PC-9 (cell line): ENCODE measurements at regions not wholly inside any gene's neighbourhood (a gene's known extent, or its start where the extent isn't known, plus 50 kb on each side); places are given as distances from the start of the nearest gene placed in this dataset.

Experiments
- BruUV-seq: library from RNA; stranded (reverse); fragments of 400-500 nt; replicated peaks from 2 replicates; lab custom pipeline; 2021; lab: Mats Ljungman, UMichigan
- CTCF ChIA-PET: fragments of 300-600 bp; sonication (Branson Sonifier 250); formaldehyde crosslinking; loops from one replicate; lab custom pipeline; 2022; ENCODE audit warnings: antibody characterized with exemption; lab: Charles Lee
- POLR2A ChIA-PET: fragments of 300-600 bp; sonication (Branson Sonifier 250); formaldehyde crosslinking; loops from one replicate; lab custom pipeline; 2022; ENCODE audit warnings: antibody characterized with exemption; ENCODE audit not compliant: unreplicated experiment; lab: Charles Lee
- DNase-seq, 2 experiments: peaks; one replicate each; pipeline versions ENCODE4 v3.0.0 to v3.0.0-alpha.2; 2015 to 2022; ENCODE audit warnings: mixed read lengths in 1 of 2
- H2AFZ ChIP-seq: fragments of 200-600 bp; sonication (generic); 2 replicates; pipeline ENCODE4 v1.8.1; 2017; ENCODE audit warnings: antibody characterized with exemption
- H3F3A ChIP-seq: fragments of 200-600 bp; sonication (generic); 2 replicates; pipeline ENCODE4 v1.8.1; 2017; ENCODE audit warnings: antibody characterized with exemption, mild to moderate bottlenecking, low read depth; ENCODE audit not compliant: insufficient read depth
- H3K27ac ChIP-seq: fragments of 200-600 bp; sonication (generic); 2 replicates; pipeline ENCODE4 v1.6.1; 2016; ENCODE audit warnings: mixed run types
- H3K27me3 ChIP-seq: fragments of 200-600 bp; sonication (generic); 2 replicates; pipeline ENCODE4 v1.6.1; 2016; ENCODE audit warnings: low read depth, mixed run types; ENCODE audit not compliant: insufficient read depth
- H3K36me3 ChIP-seq: fragments of 200-600 bp; sonication (generic); 2 replicates; pipeline ENCODE4 v1.6.1; 2016; ENCODE audit warnings: low read depth, mixed run types
- H3K4me1 ChIP-seq: fragments of 200-600 bp; sonication (generic); replicated peaks from 2 replicates; pipeline ENCODE4 v1.6.1; 2016; ENCODE audit warnings: mixed run types; ENCODE audit not compliant: insufficient read depth
- H3K4me2 ChIP-seq: fragments of 200-600 bp; sonication (generic); 2 replicates; pipeline ENCODE4 v1.6.1; 2017; ENCODE audit warnings: mixed run types
- H3K4me3 ChIP-seq: fragments of 200-600 bp; sonication (generic); 2 replicates; pipeline ENCODE4 v1.6.1; 2016; ENCODE audit warnings: mixed run types
- H3K79me2 ChIP-seq: fragments of 200-600 bp; sonication (generic); 2 replicates; pipeline ENCODE4 v1.6.1; 2017; ENCODE audit warnings: low read depth, mixed run types
- H3K9me2 ChIP-seq: fragments of 200-600 bp; sonication (generic); 2 replicates; pipeline ENCODE4 v1.8.1; 2017; ENCODE audit warnings: mild to moderate bottlenecking; ENCODE audit not compliant: insufficient read depth
- H3K9me3 ChIP-seq: fragments of 200-600 bp; sonication (generic); 2 replicates; pipeline ENCODE4 v1.8.1; 2016; ENCODE audit warnings: low read depth; ENCODE audit not compliant: insufficient read depth
- H4K20me1 ChIP-seq: fragments of 200-600 bp; sonication (generic); 2 replicates; pipeline ENCODE4 v1.8.1; 2017; ENCODE audit not compliant: insufficient read depth
- EZH2 ChIP-seq: fragments of 200-600 bp; sonication (generic); IDR thresholded peaks from 2 replicates; pipeline ENCODE4 v1.8.0; 2017; ENCODE audit warnings: antibody characterized with exemption, low read depth
- intact Hi-C: fragments of 100-400 bp; cut with micrococcal nuclease; formaldehyde crosslinking; loops from one replicate; pipeline ENCODE4 v1.10.0; 2022; ENCODE audit not compliant: unreplicated experiment
- TF ChIP-seq, protein P1 (sequence below): fragments of 200-600 bp; sonication (generic); conservative IDR thresholded peaks from 2 replicates; pipeline ENCODE4 v1.6.1; 2017; ENCODE audit warnings: mixed run types, antibody characterized with exemption, mild to moderate bottlenecking, moderate library complexity

DNA sequence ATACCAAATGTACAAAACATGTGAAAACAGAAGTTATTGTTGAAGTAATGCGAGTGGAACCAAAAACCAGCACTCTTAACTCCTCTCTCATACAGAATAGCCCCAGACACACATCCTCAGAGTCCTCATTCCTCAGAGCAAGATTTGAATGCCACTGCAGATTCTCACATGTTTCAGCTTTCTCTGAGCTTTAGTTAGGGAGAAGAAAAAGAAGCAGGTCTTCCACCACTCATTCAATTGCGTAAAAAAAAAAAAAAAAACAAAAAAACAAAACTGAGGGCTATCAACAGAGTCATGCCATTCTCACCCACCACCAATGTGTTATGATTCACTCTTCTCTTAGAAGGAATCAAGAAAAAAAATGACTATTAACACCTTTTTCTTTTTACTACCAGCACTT is 287.7 kb downstream of the IPMK start:
- no peak for DNase-seq
- H3K79me2 ChIP-seq: no peaks in the 10 kb centered on the region
- no peak overlapping the region for H3K4me2 ChIP-seq
- BruUV-seq: no TSS peak
- ChIA-PET CTCF (no interaction called here), POLR2A (no interaction called here)
- no peak overlapping the region for H3K4me3 ChIP-seq
- H2AFZ ChIP-seq: peak overlapping the region; percentile 40; the same call in 1 of the 2 replicates
- no peaks in the 10 kb centered on the region for H3F3A ChIP-seq
- no peaks in the 10 kb centered on the region for H3K27me3 ChIP-seq
- H3K9me3 ChIP-seq: no peaks in the 10 kb centered on the region
- no peaks in the 10 kb centered on the region for H3K36me3 ChIP-seq
- no peaks in the 10 kb centered on the region for H3K9me2 ChIP-seq
- intact Hi-C loops: no loop called here
- H3K4me1 ChIP-seq: no peaks in the 10 kb centered on the region
- TF ChIP-seq, protein P1, sequence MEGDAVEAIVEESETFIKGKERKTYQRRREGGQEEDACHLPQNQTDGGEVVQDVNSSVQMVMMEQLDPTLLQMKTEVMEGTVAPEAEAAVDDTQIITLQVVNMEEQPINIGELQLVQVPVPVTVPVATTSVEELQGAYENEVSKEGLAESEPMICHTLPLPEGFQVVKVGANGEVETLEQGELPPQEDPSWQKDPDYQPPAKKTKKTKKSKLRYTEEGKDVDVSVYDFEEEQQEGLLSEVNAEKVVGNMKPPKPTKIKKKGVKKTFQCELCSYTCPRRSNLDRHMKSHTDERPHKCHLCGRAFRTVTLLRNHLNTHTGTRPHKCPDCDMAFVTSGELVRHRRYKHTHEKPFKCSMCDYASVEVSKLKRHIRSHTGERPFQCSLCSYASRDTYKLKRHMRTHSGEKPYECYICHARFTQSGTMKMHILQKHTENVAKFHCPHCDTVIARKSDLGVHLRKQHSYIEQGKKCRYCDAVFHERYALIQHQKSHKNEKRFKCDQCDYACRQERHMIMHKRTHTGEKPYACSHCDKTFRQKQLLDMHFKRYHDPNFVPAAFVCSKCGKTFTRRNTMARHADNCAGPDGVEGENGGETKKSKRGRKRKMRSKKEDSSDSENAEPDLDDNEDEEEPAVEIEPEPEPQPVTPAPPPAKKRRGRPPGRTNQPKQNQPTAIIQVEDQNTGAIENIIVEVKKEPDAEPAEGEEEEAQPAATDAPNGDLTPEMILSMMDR: no peak
- TF ChIP-seq EZH2: no peak
- 0 out of 2 replicates have a peak overlapping the region, but pooled peaks have one; percentile 26 for H3K27ac ChIP-seq
- no peaks in the 10 kb centered on the region for H4K20me1 ChIP-seq

DNA sequence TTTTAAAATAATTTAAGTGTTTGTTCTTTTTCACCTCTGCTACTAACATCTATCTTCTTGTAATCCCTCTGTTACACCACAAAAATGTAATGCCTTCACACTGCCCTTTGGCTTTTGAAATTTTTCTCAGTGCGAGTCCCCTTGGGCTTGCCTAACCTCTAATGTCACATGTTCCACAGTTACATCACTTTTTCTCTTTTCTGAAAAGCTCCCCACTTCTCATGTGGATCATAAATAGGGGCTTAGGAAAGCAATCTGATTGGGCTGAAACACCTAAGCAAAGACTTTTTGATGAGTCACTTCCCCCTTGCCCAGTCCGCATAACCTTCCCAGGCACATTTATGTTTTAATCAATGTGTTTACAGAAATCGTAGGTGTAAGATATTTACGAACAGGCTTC is 288.2 kb downstream of the IPMK start:
- H3K27me3 ChIP-seq: no peaks in the 10 kb centered on the region
- TF ChIP-seq EZH2: no peak
- TF ChIP-seq, protein P1: no peak
- intact Hi-C loops: no loop called here
- H3K27ac ChIP-seq: 0 out of 2 replicates have a peak overlapping the region, but pooled peaks have one; percentile 26
- H3K9me3 ChIP-seq: no peaks in the 10 kb centered on the region
- H3K9me2 ChIP-seq: no peaks in the 10 kb centered on the region
- ChIA-PET POLR2A (no interaction called here), CTCF (no interaction called here)
- H4K20me1 ChIP-seq: no peaks in the 10 kb centered on the region
- no peak overlapping the region for H3K4me3 ChIP-seq
- H3K79me2 ChIP-seq: no peaks in the 10 kb centered on the region
- BruUV-seq: no TSS peak
- H2AFZ ChIP-seq: peak overlapping the region; percentile 40; the same call in 1 of the 2 replicates
- no peak for DNase-seq
- no peaks in the 10 kb centered on the region for H3F3A ChIP-seq
- H3K4me1 ChIP-seq: no peaks in the 10 kb centered on the region
- no peak overlapping the region for H3K4me2 ChIP-seq
- no peaks in the 10 kb centered on the region for H3K36me3 ChIP-seq

GRCh38 chr10:57977262-57977661 is 290.4 kb downstream of the IPMK start:
- DNase-seq: no peak
- BruUV-seq: no TSS peak
- no peaks in the 10 kb centered on the region for H3F3A ChIP-seq
- POLR2A ChIA-PET: no interaction called here
- intact Hi-C loops: no loop called here
- H3K4me3 ChIP-seq: no peak overlapping the region
- H3K4me1 ChIP-seq: no peaks in the 10 kb centered on the region
- H4K20me1 ChIP-seq: no peaks in the 10 kb centered on the region
- no peaks in the 10 kb centered on the region for H3K79me2 ChIP-seq
- H2AFZ ChIP-seq: no peak overlapping the region
- no peaks in the 10 kb centered on the region for H3K36me3 ChIP-seq
- H3K4me2 ChIP-seq: no peak overlapping the region
- H3K9me3 ChIP-seq: no peaks in the 10 kb centered on the region
- no peak for TF ChIP-seq EZH2
- TF ChIP-seq, protein P1: no peak
- no peaks in the 10 kb centered on the region for H3K27me3 ChIP-seq
- CTCF ChIA-PET: no interaction called here
- H3K9me2 ChIP-seq: no peaks in the 10 kb centered on the region
- H3K27ac ChIP-seq: no peak overlapping the region
